CD4-positive, CD25-positive, alpha-beta regulatory T cell (primary cell): ENCODE measurements at regions not wholly inside any gene's neighbourhood (a gene's known extent, or its start where the extent isn't known, plus 50 kb on each side); places are given as distances from the start of the nearest gene placed in this dataset.
"Not testable (repeated sequence)": the region's sequence is repeated elsewhere in the genome, so short reads cannot be mapped to it uniquely, and the experiment has no call there.

Experiments used
- ATAC-seq, 2 donors: fragments of 150-1000 bp; cut with Tn5 transposase; one replicate each; pipeline ENCODE4 v1.10.0; 2021; ENCODE audit warnings: low read depth in 2 of 2, moderate number of reproducible peaks in 2 of 2, moderate library complexity in 1 of 2
- DNase-seq, 3 donors: peaks; one replicate each; pipeline versions ENCODE4 v3.0.0 to v3.0.0-alpha.2; 2012 to 2022; ENCODE audit warnings: mixed read lengths in 1 of 3
- H3K27ac ChIP-seq: one replicate; pipeline ENCODE4 v1.7.0; 2013; ENCODE audit warnings: mild to moderate bottlenecking, low read length; ENCODE audit not compliant: insufficient read depth, poor library complexity, severe bottlenecking
- H3K27me3 ChIP-seq: one replicate; pipeline ENCODE4 v1.7.0; 2013; ENCODE audit warnings: low read length; ENCODE audit not compliant: control insufficient read depth, insufficient read depth
- H3K36me3 ChIP-seq: one replicate; pipeline ENCODE4 v1.7.0; 2013; ENCODE audit warnings: mild to moderate bottlenecking, low read length, moderate library complexity; ENCODE audit not compliant: control insufficient read depth, insufficient read depth
- H3K4me1 ChIP-seq: 2 replicates; pipeline ENCODE4 v1.7.0; 2013; ENCODE audit warnings: mild to moderate bottlenecking, low read length; ENCODE audit not compliant: insufficient read depth, control insufficient read depth, poor library complexity, severe bottlenecking
- H3K4me3 ChIP-seq: one replicate; pipeline ENCODE4 v1.7.0; 2013; ENCODE audit warnings: low read depth, mild to moderate bottlenecking, low read length, moderate library complexity
- H3K9me3 ChIP-seq, 2 experiments: 1 replicate in 1 of 2; 2 replicates in 1 of 2; pipeline ENCODE4 v1.7.0; 2013; ENCODE audit warnings: low read length in 2 of 2, mild to moderate bottlenecking in 1 of 2, moderate library complexity in 1 of 2; ENCODE audit not compliant: control insufficient read depth in 2 of 2
- H3K27ac Mint-ChIP-seq, 3 donors: one replicate each; pipeline ENCODE4 v1.8.0; 2020 to 2022; ENCODE audit warnings: mild to moderate bottlenecking in 3 of 3, mixed read lengths in 3 of 3, moderate library complexity in 2 of 3
- H3K27me3 Mint-ChIP-seq: one replicate; pipeline ENCODE4 v1.8.0; 2022; ENCODE audit warnings: mild to moderate bottlenecking, mixed read lengths
- H3K36me3 Mint-ChIP-seq: one replicate; pipeline ENCODE4 v1.8.0; 2020; ENCODE audit warnings: mixed read lengths
- H3K4me1 Mint-ChIP-seq, 4 donors: one replicate each; pipeline ENCODE4 v1.8.0; 2020 to 2022; ENCODE audit warnings: mixed read lengths in 4 of 4, mild to moderate bottlenecking in 1 of 4
- H3K4me3 Mint-ChIP-seq, 4 donors: one replicate each; pipeline ENCODE4 v1.8.0; 2020 to 2022; ENCODE audit warnings: mild to moderate bottlenecking in 4 of 4, mixed read lengths in 4 of 4, moderate library complexity in 3 of 4
- H3K9me3 Mint-ChIP-seq, 7 donors: one replicate each; pipeline ENCODE4 v1.8.0; 2020 to 2022; ENCODE audit warnings: mixed read lengths in 7 of 7, mild to moderate bottlenecking in 3 of 7, moderate library complexity in 2 of 7

- Mint-ChIP-seq H3K27ac (no peak overlapping the region), H3K4me1 (peaks cover 0 to 4% (median 0%) of the 10 kb centered on the region in 4 donors), H3K9me3 (peaks cover 0 to 12% (median 3%) of the 10 kb centered on the region in 7 donors), H3K27me3 (peaks cover 5% of the 10 kb centered on the region), H3K4me3 (no peak overlapping the region), H3K36me3 (no peaks in the 10 kb centered on the region)
- Histone ChIP-seq H3K4me1 (no peaks in the 10 kb centered on the region), H3K4me3 (no peak overlapping the region), H3K9me3 (peaks cover 0 to 9% of the 10 kb centered on the region in 2 experiments), H3K27ac (no peak overlapping the region), H3K27me3 (no peaks in the 10 kb centered on the region), H3K36me3 (no peaks in the 10 kb centered on the region)
- no peak for DNase-seq
- no peak for ATAC-seq
Measured at GRCh38 chr2:365367-366275, 77.7 kb upstream of the ALKAL2 start.

GRCh38 chr2:363824-364470 is 76.1 kb upstream of the ALKAL2 start:
- Mint-ChIP-seq H3K4me3 (peak overlapping the region in 1 of 4 donors; percentile 27), H3K27ac (no peak overlapping the region), H3K27me3 (peaks cover 9% of the 10 kb centered on the region), H3K9me3 (peaks cover 0 to 15% (median 6%) of the 10 kb centered on the region in 7 donors), H3K4me1 (peaks cover 0 to 4% (median 0%) of the 10 kb centered on the region in 4 donors), H3K36me3 (no peaks in the 10 kb centered on the region)
- H3K4me1 ChIP-seq = no peaks in the 10 kb centered on the region
- no peak overlapping the region for H3K27ac ChIP-seq
- H3K4me3 ChIP-seq = no peak overlapping the region
- H3K27me3 ChIP-seq = no peaks in the 10 kb centered on the region
- peaks cover 0 to 9% of the 10 kb centered on the region in 2 experiments for H3K9me3 ChIP-seq
- no peak for DNase-seq
- no peaks in the 10 kb centered on the region for H3K36me3 ChIP-seq
- no peak for ATAC-seq

GRCh38 chr2:362924-363323 is 75.0 kb upstream of the ALKAL2 start:
- Mint-ChIP-seq H3K4me3 (no peak overlapping the region), H3K36me3 (no peaks in the 10 kb centered on the region), H3K4me1 (no peaks in the 10 kb centered on the region), H3K27ac (no peak overlapping the region), H3K27me3 (peaks cover 11% of the 10 kb centered on the region), H3K9me3 (peaks cover 0 to 15% (median 6%) of the 10 kb centered on the region in 7 donors)
- Histone ChIP-seq H3K27me3 (no peaks in the 10 kb centered on the region), H3K27ac (no peak overlapping the region), H3K4me1 (no peaks in the 10 kb centered on the region), H3K36me3 (no peaks in the 10 kb centered on the region), H3K9me3 (peaks cover 0 to 9% of the 10 kb centered on the region in 2 experiments), H3K4me3 (no peak overlapping the region)
- no peak for DNase-seq
- ATAC-seq = no peak

- H3K36me3 Mint-ChIP-seq = no peaks in the 10 kb centered on the region
- H3K4me1 Mint-ChIP-seq = no peaks in the 10 kb centered on the region
Measured at GRCh38 chr2:360124-360523, 72.2 kb upstream of the ALKAL2 start.

GRCh38 chr2:359047-359446 is 71.2 kb upstream of the ALKAL2 start:
- ATAC-seq (no peak), DNase-seq (no peak)
- Mint-ChIP-seq H3K9me3 (peaks cover 0 to 13% (median 2%) of the 10 kb centered on the region in 7 donors), H3K27me3 (peaks cover 23% of the 10 kb centered on the region), H3K27ac (no peak overlapping the region), H3K4me1 (no peaks in the 10 kb centered on the region), H3K4me3 (no peak overlapping the region), H3K36me3 (no peaks in the 10 kb centered on the region)
- H3K27me3 ChIP-seq = no peaks in the 10 kb centered on the region
- no peak overlapping the region for H3K4me3 ChIP-seq
- H3K27ac ChIP-seq = no peak overlapping the region
- H3K9me3 ChIP-seq = peaks cover 0 to 9% of the 10 kb centered on the region in 2 experiments
- no peaks in the 10 kb centered on the region for H3K36me3 ChIP-seq
- H3K4me1 ChIP-seq = no peaks in the 10 kb centered on the region

More at GRCh38 chr2:360124-360523, 72.2 kb upstream of the ALKAL2 start:
- peaks cover 0 to 15% (median 6%) of the 10 kb centered on the region in 7 donors for H3K9me3 Mint-ChIP-seq
- no peak overlapping the region for H3K4me3 ChIP-seq
- H3K36me3 ChIP-seq = no peaks in the 10 kb centered on the region
- H3K27me3 Mint-ChIP-seq = peaks cover 17% of the 10 kb centered on the region
- DNase-seq (no peak), ATAC-seq (no peak)
- no peak overlapping the region for H3K4me3 Mint-ChIP-seq
- no peaks in the 10 kb centered on the region for H3K4me1 ChIP-seq
- H3K27ac ChIP-seq = no peak overlapping the region
- no peak overlapping the region for H3K27ac Mint-ChIP-seq
- no peaks in the 10 kb centered on the region for H3K27me3 ChIP-seq
- peaks cover 0 to 9% of the 10 kb centered on the region in 2 experiments for H3K9me3 ChIP-seq

- H3K27ac Mint-ChIP-seq = no peak overlapping the region
Measured at GRCh38 chr2:357811-358210, 69.9 kb upstream of the ALKAL2 start.

GRCh38 chr2:356304-356703 is 68.4 kb upstream of the ALKAL2 start:
- not testable (repeated sequence) for DNase-seq, H3K4me3 Mint-ChIP-seq, ATAC-seq

More at GRCh38 chr2:357811-358210, 69.9 kb upstream of the ALKAL2 start:
- no peak for DNase-seq
- Mint-ChIP-seq H3K9me3 (peaks cover 0 to 6% (median 1%) of the 10 kb centered on the region in 7 donors), H3K4me3 (no peak overlapping the region), H3K27me3 (peaks cover 25% of the 10 kb centered on the region), H3K36me3 (no peaks in the 10 kb centered on the region), H3K4me1 (no peaks in the 10 kb centered on the region)
- no peak for ATAC-seq
- Histone ChIP-seq H3K4me1 (no peaks in the 10 kb centered on the region), H3K4me3 (no peak overlapping the region), H3K36me3 (no peaks in the 10 kb centered on the region), H3K9me3 (peaks cover 0 to 9% of the 10 kb centered on the region in 2 experiments), H3K27me3 (no peaks in the 10 kb centered on the region), H3K27ac (no peak overlapping the region)

More at GRCh38 chr2:356304-356703, 68.4 kb upstream of the ALKAL2 start:
- not testable (repeated sequence) for H3K4me1 ChIP-seq, H3K36me3 ChIP-seq, H3K4me1 Mint-ChIP-seq, H3K36me3 Mint-ChIP-seq, H3K27me3 ChIP-seq, H3K27ac Mint-ChIP-seq, H3K9me3 ChIP-seq, H3K27ac ChIP-seq, H3K9me3 Mint-ChIP-seq, H3K4me3 ChIP-seq
- peaks cover 25% of the 10 kb centered on the region for H3K27me3 Mint-ChIP-seq
